ENCODE measurements at regions not wholly inside any gene's neighbourhood (a gene's known extent, or its start where the extent isn't known, plus 50 kb on each side); places are given as distances from the start of the nearest gene placed in this dataset.

GRCh38 chr5:77157732-77158532, 52.5 kb upstream of the PDE8B start:
- Histone ChIP-seq H3K27ac (ENCODE audit: low read length) (peak overlapping the region; percentile 66), H3K9me3 (ENCODE audit: control insufficient read depth, low read length) (no peaks in the 10 kb centered on the region), H3K27me3 (ENCODE audit: control insufficient read depth, insufficient read depth) (no peaks in the 10 kb centered on the region), H3K4me1 (ENCODE audit: control insufficient read depth, insufficient read depth, low read length) (no peaks in the 10 kb centered on the region), H3K4me3 (ENCODE audit: low read length) (no peak overlapping the region)
- peak in 1 of 2 donors; percentile 31 for ATAC-seq
- no peak for DNase-seq
- intact Hi-C loops (cut with DNase I) = no loop called here
- WGBS = 29% methylated on average over 5 of the region's 5 CpGs

- intact Hi-C loops (cut with DNase I) = no loop called here
- H3K9me3 ChIP-seq (ENCODE audit: control insufficient read depth, low read length) = no peaks in the 10 kb centered on the region
- H3K27me3 ChIP-seq (ENCODE audit: control insufficient read depth, insufficient read depth) = no peaks in the 10 kb centered on the region
- 85% methylated on average over 3 of the region's 3 CpGs for WGBS
- H3K27ac ChIP-seq (ENCODE audit: low read length) = no peak overlapping the region
- no peak overlapping the region for H3K4me3 ChIP-seq (ENCODE audit: low read length)
- ATAC-seq = no peak
- H3K4me1 ChIP-seq (ENCODE audit: control insufficient read depth, insufficient read depth, low read length) = no peaks in the 10 kb centered on the region
- DNase-seq = no peak
Measured at GRCh38 chr5:77156379-77156778, 54.1 kb upstream of the PDE8B start.

- no peak for ATAC-seq
- WGBS = 88% methylated on average over 8 of the region's 8 CpGs
Measured at GRCh38 chr5:77155179-77155785, 55.2 kb upstream of the PDE8B start.

GRCh38 chr5:77152441-77152840, 58.0 kb upstream of the PDE8B start:
- no peak overlapping the region for H3K27ac ChIP-seq (ENCODE audit: low read length)
- H3K9me3 ChIP-seq (ENCODE audit: control insufficient read depth, low read length) = no peaks in the 10 kb centered on the region
- no peaks in the 10 kb centered on the region for H3K27me3 ChIP-seq (ENCODE audit: control insufficient read depth, insufficient read depth)

More at GRCh38 chr5:77155179-77155785, 55.2 kb upstream of the PDE8B start:
- Histone ChIP-seq H3K9me3 (ENCODE audit: control insufficient read depth, low read length) (no peaks in the 10 kb centered on the region), H3K4me1 (ENCODE audit: control insufficient read depth, insufficient read depth, low read length) (no peaks in the 10 kb centered on the region), H3K4me3 (ENCODE audit: low read length) (no peak overlapping the region), H3K27me3 (ENCODE audit: control insufficient read depth, insufficient read depth) (no peaks in the 10 kb centered on the region), H3K27ac (ENCODE audit: low read length) (no peak overlapping the region)
- intact Hi-C loops (cut with DNase I) = no loop called here
- no peak for DNase-seq

GRCh38 chr5:77151501-77151900, 59.0 kb upstream of the PDE8B start:
- 97% methylated on average over 1 of the region's 1 CpG for WGBS
- Histone ChIP-seq H3K27me3 (ENCODE audit: control insufficient read depth, insufficient read depth) (no peaks in the 10 kb centered on the region), H3K4me3 (ENCODE audit: low read length) (no peak overlapping the region), H3K4me1 (ENCODE audit: control insufficient read depth, insufficient read depth, low read length) (no peaks in the 10 kb centered on the region), H3K27ac (ENCODE audit: low read length) (no peak overlapping the region), H3K9me3 (ENCODE audit: control insufficient read depth, low read length) (no peaks in the 10 kb centered on the region)
- ATAC-seq (no peak), DNase-seq (no peak)
- intact Hi-C loops (cut with DNase I) = no loop called here

More at GRCh38 chr5:77152441-77152840, 58.0 kb upstream of the PDE8B start:
- H3K4me1 ChIP-seq (ENCODE audit: control insufficient read depth, insufficient read depth, low read length) = no peaks in the 10 kb centered on the region
- DNase-seq (no peak), ATAC-seq (no peak)
- intact Hi-C loops (cut with DNase I) = no loop called here
- WGBS = 92% methylated on average over 8 of the region's 8 CpGs
- H3K4me3 ChIP-seq (ENCODE audit: low read length) = no peak overlapping the region

GRCh38 chr5:77146896-77147295, 59.8 kb upstream of the ZBED3 start:
- Histone ChIP-seq H3K4me1 (ENCODE audit: control insufficient read depth, insufficient read depth, low read length) (no peaks in the 10 kb centered on the region), H3K9me3 (ENCODE audit: control insufficient read depth, low read length) (no peaks in the 10 kb centered on the region), H3K4me3 (ENCODE audit: low read length) (no peak overlapping the region), H3K27me3 (ENCODE audit: control insufficient read depth, insufficient read depth) (no peaks in the 10 kb centered on the region), H3K27ac (ENCODE audit: low read length) (no peak overlapping the region)
- ATAC-seq (no peak), DNase-seq (no peak)
- 72% methylated on average over 2 of the region's 2 CpGs for WGBS
- intact Hi-C loops (cut with DNase I) = loop anchor here in 2 of 4 donors (10.0 kb wide), 2 partner anchors 68 to 348 kb away; partner anchors contain the start of genes PDE8B (in 1 of the 2) and WDR41 (in 1 of the 2)

GRCh38 chr5:77145666-77146065, 58.6 kb upstream of the ZBED3 start:
- H3K4me3 ChIP-seq (ENCODE audit: low read length) = no peak overlapping the region

GRCh38 chr5:77144837-77145139, 57.7 kb upstream of the ZBED3 start:
- Histone ChIP-seq H3K4me1 (ENCODE audit: control insufficient read depth, insufficient read depth, low read length) (no peaks in the 10 kb centered on the region), H3K4me3 (ENCODE audit: low read length) (no peak overlapping the region), H3K27me3 (ENCODE audit: control insufficient read depth, insufficient read depth) (no peaks in the 10 kb centered on the region), H3K27ac (ENCODE audit: low read length) (no peak overlapping the region), H3K9me3 (ENCODE audit: control insufficient read depth, low read length) (no peaks in the 10 kb centered on the region)
- no peak for ATAC-seq
- DNase-seq = no peak
- intact Hi-C loops (cut with DNase I) = loop anchor here in 2 of 4 donors (10.0 kb wide), 2 partner anchors 70 to 350 kb away; partner anchors contain the start of genes PDE8B (in 1 of the 2) and WDR41 (in 1 of the 2)
- 76% methylated on average over 1 of the region's 1 CpG for WGBS

More at GRCh38 chr5:77145666-77146065, 58.6 kb upstream of the ZBED3 start:
- DNase-seq (no peak), ATAC-seq (peak; percentile 49 to 64)
- Histone ChIP-seq H3K4me1 (ENCODE audit: control insufficient read depth, insufficient read depth, low read length) (no peaks in the 10 kb centered on the region), H3K9me3 (ENCODE audit: control insufficient read depth, low read length) (no peaks in the 10 kb centered on the region), H3K27ac (ENCODE audit: low read length) (no peak overlapping the region), H3K27me3 (ENCODE audit: control insufficient read depth, insufficient read depth) (no peaks in the 10 kb centered on the region)
- 49% methylated on average over 1 of the region's 1 CpG for WGBS
- intact Hi-C loops (cut with DNase I) = loop anchor here in 2 of 4 donors (10.0 kb wide), 2 partner anchors 69 to 349 kb away; partner anchors contain the start of genes PDE8B (in 1 of the 2) and WDR41 (in 1 of the 2)

- H3K27ac ChIP-seq (ENCODE audit: low read length) = no peak overlapping the region
- intact Hi-C loops (cut with DNase I) = loop anchor here in 2 of 4 donors (10.0 kb wide), 2 partner anchors 71 to 351 kb away; partner anchors contain the start of genes PDE8B (in 1 of the 2) and WDR41 (in 1 of the 2)
- ATAC-seq (peak; percentile 69 to 80), DNase-seq (peak; percentile 62 to 83 (median 81))
- no peaks in the 10 kb centered on the region for H3K4me1 ChIP-seq (ENCODE audit: control insufficient read depth, insufficient read depth, low read length)
- WGBS = 47% methylated on average over 14 of the region's 14 CpGs
- H3K27me3 ChIP-seq (ENCODE audit: control insufficient read depth, insufficient read depth) = no peaks in the 10 kb centered on the region
- H3K4me3 ChIP-seq (ENCODE audit: low read length) = no peak overlapping the region
- H3K9me3 ChIP-seq (ENCODE audit: control insufficient read depth, low read length) = no peaks in the 10 kb centered on the region
Measured at GRCh38 chr5:77143998-77144836, 57.1 kb upstream of the ZBED3 start.

- intact Hi-C loops (cut with DNase I) = loop anchor here in 2 of 4 donors (10.0 kb wide), 2 partner anchors 74 to 354 kb away; partner anchors contain the start of genes PDE8B (in 1 of the 2) and WDR41 (in 1 of the 2)
- no peak overlapping the region for H3K27ac ChIP-seq (ENCODE audit: low read length)
Measured at GRCh38 chr5:77140350-77140749, 53.3 kb upstream of the ZBED3 start.

More at GRCh38 chr5:77140350-77140749, 53.3 kb upstream of the ZBED3 start:
- ATAC-seq = no peak
- DNase-seq = no peak
- H3K27me3 ChIP-seq (ENCODE audit: control insufficient read depth, insufficient read depth) = no peaks in the 10 kb centered on the region
- no peaks in the 10 kb centered on the region for H3K9me3 ChIP-seq (ENCODE audit: control insufficient read depth, low read length)
- H3K4me3 ChIP-seq (ENCODE audit: low read length) = no peak overlapping the region
- H3K4me1 ChIP-seq (ENCODE audit: control insufficient read depth, insufficient read depth, low read length) = no peaks in the 10 kb centered on the region
